HTR-8/SVneo (cell line): ENCODE measurements at regions not wholly inside any gene's neighbourhood (a gene's known extent, or its start where the extent isn't known, plus 50 kb on each side); places are given as distances from the start of the nearest gene placed in this dataset.
A peak's percentile ranks its signal among the peaks of the same experiment; 100 is the strongest.
"Not testable (repeated sequence)": the region's sequence is repeated elsewhere in the genome, so short reads cannot be mapped to it uniquely, and the experiment has no call there.

Experiments
- DNase-seq: peaks from one replicate; pipeline ENCODE4 v3.0.0; 2011; ENCODE audit warnings: low spot score, mixed read lengths; ENCODE audit not compliant: insufficient read length
- FAIRE-seq: peaks from 2 replicates; lab custom pipeline; 2011; peaks lifted over from hg19 to GRCh38; lab: Jason Lieb, UNC

DNA sequence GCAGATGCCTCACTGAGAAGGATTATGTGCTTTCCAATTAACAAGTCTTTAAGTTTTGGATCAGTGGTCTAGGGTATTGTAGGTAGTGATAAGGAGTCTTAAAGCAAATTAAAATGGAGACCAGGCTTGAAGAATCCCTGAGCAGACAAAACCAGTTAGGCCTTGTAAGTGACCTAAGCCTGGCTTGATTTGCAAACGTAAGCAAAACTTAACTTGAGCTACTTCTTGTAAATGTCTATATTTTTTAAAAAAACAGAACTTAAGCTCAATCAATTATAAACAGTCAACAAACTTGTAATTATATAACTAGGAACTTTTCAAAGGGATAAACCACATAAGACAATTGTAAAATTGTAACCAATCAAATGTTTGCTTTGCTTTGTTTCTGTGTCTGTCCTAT is 72.7 kb upstream of the NALF2 start:
- FAIRE-seq (no peak), DNase-seq (no peak)

DNA sequence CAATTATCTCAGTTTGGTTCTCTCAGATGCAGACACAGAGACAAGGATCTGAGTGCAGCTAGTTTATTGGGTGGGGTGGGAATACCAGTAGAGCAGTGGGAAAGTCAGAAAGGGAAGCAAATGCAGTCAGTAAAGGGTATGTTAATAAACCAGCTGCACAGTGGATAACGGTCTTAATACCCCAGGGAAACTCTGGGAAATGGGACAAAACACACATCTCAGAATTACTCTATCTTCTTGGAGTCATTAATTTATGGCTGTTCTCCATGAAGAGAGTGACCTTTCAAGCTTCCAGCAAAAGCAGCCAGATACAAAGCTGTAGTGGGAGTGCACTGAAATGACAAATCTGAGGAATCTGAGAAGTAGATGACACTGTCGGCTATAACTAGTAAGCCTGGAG is 73.3 kb upstream of the NALF2 start:
- DNase-seq = no peak
- no peak for FAIRE-seq

DNA sequence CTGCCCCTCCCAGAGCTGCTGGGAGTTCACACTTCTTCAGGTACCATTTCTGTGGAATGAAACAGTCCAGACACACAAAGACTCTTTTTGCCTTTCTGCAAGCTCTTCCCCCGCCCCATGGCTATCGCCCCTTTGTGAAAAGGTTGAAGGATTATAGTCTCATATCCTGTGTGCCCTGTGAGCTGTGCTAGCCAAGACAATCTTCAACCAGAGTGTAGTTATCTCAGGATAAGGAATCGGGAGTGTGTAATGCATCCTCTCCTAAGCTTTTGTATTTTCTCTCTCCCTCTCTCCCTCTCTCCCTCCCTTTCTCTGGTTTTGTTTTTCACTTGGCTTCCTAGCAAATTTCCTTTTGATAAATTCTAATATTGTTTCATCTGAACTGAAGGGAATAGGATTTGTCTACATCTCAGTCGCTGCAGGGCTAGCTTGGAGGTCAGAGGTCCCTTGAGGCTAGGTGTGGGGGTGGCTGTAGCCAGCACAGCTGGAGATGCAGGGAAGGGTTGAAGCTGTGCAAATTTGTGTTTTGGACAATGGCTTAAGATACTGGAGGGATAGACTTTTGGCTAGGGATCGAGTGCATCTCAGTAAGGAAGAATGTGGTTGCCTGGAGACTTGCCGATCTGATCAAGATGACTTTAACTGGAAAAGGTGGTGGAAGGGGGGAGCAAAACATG is 74.6 kb upstream of the NALF2 start:
- no peak for FAIRE-seq

DNA sequence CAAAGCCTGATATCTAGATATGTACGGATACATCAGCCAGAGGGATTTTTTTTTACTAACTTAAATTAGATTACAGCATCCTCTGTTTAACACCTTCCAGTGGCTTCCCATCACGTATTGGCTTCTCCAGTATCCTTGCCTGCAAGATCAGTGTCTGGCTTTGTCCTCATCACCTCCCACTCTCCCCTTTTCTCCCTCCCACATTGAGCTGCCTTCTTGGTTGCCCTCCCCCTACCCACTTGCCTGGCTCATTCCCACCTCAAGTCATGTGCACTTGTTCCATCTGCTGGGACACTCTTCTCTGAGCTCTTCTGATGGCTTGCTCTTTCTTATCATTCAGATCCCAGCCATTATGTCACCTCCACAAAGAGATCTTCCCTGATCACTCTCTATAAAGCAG is 75.9 kb upstream of the NALF2 start:
- no peak for DNase-seq
- FAIRE-seq = no peak

More for the DNA sequence above, 74.6 kb upstream of the NALF2 start:
- DNase-seq = no peak

DNA sequence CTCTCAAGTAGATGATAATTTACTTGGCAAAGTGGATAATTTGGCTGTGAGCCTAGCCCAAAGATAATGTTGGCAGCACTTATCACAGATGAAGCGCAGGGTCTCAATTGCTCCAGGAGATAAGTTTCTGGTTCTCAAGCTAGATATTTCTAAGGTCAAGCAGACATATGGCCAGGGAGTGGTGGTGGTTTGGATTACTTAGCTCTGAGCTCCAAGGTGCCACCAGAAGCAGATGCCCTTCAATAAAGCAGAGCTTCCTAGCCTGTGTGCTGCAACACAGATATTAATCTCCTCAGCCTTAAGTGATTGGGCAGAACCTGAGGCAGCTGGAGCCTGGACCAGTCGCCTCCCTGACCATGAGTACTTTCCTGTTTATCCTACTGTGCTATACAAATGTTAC is 79.2 kb upstream of the NALF2 start:
- FAIRE-seq = no peak
- DNase-seq = no peak

DNA sequence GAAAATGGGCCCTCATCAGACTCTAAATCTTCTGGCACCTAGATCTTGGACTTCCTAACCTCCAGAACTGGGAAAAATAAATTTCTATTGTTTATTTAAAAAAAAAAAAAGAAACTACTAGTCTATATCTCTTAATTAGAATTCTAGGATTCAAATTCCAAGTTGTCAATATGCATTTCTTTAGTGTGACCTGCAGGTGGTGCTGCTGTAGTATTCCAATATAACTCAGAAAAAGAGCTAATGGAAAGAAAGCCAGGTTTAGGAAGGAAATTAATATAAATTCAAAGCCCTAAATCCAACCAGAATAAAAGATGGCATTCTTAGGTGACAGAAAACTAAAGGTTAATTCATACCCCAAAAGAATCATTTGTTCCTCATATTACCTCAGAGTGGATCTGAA is 80.0 kb upstream of the NALF2 start:
- FAIRE-seq (no peak), DNase-seq (no peak)

DNA sequence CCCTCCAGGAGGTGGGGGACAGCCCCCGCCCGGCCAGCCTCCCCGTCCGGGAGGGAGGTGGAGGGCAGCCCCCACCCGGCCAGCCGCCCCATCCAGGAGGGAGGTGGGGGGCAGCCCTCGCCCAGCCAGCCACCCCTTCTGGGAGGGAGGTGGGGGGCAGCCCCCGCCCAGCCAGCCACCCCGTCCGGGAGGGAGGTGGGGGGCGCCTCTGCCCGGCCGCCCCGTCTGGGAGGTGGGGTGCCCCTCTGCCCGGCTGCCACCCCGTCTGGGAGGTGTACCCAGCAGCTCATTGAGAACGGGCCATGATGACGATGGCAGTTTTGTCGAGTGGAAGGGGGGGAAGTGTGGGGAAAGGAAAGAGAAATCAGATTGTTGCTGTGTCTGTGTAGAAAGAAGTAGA is 81.9 kb upstream of the NALF2 start:
- FAIRE-seq, DNase-seq: not testable (repeated sequence)

DNA sequence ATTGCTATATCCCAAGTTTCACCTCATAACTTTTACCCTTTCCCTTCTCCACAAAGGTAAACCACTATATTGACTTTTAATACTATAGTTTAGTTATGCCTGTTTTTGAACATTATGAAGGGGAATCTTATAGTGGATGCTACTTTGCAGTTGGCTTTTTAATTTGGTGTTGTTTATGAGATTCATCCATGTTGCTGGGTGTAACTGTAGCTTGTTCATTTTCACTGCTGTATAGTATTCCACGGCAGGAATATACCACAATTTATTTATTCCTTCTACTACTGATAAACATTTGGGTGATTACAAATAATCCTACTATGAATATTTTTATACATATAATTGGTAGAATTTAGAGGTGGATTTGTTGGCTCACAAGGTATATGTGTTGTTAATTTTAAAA is 88.4 kb upstream of the NALF2 start:
- no peak for DNase-seq
- no peak for FAIRE-seq

DNA sequence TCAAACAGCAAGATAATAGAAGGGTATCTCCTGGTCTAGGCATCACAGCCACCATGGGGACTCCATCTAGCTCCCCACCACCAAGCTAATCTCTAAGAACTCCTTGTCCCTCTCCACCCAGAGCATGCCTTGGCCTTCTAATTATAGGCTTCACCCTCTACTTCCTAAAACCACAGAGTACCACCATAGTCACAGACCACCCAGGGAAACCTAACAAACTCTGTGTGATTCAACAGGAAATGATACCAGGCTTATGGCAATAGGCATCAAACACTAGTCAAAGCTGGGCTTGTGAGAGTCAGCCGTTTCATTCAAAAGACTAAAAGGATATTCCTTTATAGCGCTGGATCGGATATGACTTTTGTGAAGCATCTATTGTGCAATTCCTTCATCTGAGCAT is 91.5 kb upstream of the NALF2 start:
- no peak for DNase-seq
- FAIRE-seq = no peak

DNA sequence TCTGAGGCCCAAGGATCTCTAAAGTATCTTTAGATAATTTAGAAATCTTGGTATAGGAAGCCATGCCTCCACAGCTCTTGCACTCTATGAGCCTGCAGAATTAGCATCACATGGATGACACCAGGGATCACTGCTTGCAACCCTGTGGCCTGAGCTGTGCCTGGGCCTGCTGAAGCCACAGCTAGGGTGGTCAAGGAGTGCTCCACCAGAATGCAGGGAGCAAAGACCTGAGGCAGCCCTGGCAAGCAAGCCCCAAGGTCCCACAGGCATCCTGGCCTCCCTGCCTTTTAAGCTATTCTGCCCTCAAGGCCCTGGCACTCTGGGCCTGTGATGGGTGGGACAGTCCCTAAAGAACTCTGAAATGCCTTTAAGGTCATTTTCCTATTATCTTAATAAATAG is 105.2 kb upstream of the NALF2 start:
- no peak for DNase-seq
- no peak for FAIRE-seq

DNA sequence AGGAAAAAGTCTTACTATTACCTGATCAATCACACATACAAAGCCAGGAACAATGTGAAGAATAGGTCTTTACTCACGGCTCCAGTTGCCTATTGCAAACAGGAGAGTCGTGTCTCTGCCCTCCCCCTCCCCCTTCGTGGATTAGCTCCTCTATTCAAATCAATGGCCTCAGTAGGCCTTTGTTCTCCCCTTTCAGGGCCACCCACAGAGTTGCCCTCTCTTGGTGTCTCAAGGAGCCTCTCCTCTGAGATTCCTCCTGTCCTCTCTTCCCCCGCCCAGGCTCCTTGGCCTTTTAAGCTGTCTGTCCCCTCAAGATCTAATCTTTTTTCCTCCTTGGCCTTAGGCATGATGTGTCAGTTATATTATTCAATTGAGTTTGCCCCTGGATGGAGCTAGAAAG is 107.2 kb upstream of the NALF2 start:
- no peak for DNase-seq
- no peak for FAIRE-seq

DNA sequence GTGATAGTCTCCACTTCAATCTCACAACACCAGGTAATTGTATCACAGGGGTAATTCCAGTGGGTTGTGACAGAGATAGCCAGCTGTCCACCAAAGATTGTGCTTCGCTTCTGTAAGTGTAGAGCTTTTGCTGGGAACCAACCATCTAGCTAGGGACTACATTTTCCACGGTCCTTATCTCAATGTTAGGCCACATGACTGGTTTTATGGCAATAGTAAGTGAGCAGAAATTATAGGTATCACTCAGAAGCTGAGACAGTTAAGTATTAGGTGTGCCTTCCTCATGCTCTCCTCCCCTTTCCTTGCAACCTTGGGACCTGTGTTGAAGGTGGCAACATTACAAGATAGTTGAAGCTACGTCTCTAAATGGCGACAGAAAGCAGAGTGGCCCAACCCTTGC is 108.8 kb upstream of the NALF2 start:
- no peak for DNase-seq
- no peak for FAIRE-seq

DNA sequence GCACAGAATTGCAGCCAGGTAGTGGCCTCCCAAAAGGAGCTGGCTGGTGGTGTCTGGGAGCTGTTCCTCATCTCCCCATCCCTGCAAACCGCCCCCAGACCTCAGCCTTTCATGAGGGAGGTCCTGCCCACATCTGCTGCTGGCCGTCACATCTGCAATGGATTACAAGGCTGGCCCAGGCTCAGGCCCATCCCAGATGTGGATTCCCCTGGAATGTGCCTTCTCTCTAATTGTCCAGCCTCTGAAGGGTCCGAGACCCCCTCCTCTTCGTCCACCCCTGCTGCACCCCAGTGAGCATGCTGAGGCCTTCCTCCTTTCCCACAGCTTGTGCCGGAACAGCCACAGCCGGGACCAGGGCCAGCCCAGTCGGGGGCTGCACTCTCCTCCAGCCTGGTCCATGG is 115.0 kb upstream of the NALF2 start:
- FAIRE-seq (no peak), DNase-seq (no peak)

DNA sequence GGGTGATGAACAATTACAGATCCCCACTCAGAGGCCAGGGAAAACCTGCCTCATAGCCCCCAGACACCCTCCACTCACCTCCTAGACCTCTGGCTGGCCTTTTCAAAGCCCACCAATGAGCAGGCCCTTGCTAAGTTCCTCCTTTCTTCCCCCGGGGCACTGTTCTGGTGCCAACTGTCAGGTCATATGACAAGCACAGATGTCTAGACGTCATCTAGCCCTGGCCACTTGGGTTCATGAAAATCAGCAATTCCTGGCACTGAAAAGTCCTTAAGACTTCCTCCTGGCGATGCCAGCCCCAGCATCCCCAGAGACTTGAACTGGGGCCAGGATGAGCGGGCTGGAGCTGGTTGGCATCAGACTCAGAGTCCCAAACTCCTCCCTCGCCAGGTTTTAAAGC is 115.6 kb upstream of the NALF2 start:
- FAIRE-seq (no peak), DNase-seq (no peak)

DNA sequence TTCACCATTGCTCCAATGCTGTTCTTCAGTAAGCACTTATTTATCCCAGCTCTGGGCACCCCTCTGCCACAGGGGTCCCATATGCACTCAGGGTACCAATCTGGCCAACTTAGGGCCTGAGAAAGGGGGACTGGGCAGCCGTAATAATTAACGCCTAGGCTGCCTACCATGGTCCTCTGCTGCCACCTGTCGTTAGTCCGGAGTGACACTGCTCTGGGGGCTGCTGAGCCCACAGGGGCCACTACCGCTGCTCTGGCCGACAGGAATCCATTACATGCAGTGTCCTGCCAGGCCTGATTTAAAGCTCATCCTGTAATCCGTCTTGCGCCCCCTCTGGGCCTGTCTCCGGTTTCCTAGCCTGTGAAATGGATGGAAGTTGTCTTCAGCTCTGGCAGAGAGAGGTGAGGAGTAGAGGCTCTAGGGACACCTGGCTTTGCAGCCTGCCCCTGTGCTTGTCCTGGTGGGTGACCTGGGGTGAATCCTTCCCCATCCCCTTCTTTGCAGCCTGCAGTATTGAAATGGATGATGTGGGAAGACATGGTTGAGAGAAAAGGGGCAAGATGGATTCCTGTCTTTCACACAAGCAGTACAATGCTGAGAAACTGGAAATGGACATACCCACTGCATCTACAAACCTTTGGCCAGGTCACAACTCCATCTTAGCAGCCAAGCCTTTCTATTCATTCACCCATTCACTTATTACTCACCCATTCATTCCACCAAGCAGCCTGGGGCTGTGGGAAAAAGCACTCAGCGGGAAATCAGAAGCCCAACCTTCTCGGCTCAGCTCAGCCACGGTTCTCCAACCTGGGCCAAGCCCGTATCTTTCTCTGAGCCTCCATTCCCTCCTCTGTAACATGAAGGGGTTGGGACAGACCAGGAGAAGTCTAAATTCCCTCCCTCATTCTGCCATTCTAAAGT is 116.3 kb upstream of the NALF2 start:
- no peak for FAIRE-seq
- peak; percentile 26 for DNase-seq

DNA sequence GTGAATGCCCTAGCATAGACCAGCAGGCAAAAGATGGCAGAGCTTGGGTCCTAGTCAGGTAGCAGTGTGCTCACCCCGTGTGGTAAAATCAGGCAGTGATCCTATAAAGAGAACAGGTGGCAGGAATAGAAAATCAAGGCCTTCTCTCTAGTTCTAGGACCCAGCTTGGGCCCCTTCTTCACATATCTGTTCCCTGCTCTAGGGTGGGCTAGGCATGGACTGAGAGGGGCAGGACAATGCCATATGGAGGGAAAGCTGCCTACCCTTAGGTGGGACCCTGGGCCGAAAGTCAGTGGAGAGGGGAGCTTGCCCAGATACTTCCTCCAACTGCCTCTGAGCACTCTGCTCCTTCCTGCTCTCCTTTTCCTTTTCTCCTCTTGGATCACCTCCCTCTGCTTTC is 117.4 kb upstream of the NALF2 start:
- FAIRE-seq = no peak
- DNase-seq = no peak

DNA sequence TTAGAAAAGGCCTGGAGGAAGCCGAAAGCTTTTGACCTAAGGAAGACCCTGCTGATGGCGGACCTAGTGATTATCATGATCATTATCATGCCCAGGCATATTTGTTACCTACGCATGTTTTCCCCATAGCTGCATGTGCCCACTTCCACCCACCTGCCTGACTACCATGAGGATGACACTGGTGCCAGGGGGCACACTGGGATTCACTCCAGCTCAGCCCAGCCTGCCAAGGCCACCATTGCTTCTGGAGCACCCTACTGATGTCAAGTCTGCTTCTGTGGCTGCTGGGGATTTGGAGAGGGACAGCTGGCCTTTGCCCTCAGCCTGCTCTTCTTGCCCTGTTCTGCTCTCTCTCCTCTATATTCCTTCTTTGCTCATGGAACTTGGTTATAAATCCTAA is 124.7 kb upstream of the NALF2 start:
- no peak for DNase-seq
- no peak for FAIRE-seq

DNA sequence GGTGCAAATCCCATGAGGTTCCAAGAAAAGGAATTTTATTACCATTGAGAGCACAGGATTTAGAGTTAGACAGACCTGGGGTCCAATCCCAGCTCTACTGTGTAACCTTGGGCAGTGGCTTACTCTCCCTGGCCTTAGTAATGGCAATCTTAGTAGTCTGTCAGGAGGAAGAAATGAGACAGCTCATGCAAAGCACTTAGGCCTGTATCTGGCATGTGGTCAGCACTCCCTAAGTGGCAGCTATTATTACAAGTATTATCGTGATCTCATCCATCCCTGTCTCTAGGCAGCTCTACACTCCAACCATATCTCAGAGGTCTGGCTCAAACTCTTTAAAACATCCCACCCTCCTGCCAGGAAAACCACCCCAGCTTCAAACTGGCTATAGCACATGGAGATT is 129.6 kb upstream of the NALF2 start:
- no peak for FAIRE-seq
- no peak for DNase-seq

DNA sequence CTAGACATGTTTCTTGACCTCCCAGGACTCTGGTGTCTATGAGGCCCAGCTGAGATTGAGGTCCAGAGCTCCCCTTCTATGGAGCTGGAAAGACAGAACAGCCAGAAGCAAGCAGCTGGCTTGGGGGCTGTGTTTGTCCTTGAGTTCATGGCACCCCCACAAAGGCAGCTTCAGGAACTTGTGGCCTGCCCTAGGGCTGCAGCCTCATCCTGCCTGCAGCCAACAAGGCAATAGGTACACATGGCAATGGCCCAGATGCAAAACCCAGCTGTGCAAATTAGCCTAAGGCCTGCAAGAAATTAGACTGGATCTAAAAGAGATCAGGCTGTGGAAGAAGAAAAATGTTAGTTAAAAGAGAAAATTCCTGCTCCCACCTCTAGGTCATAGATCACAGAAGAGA is 131.7 kb upstream of the NALF2 start:
- DNase-seq = no peak
- FAIRE-seq = no peak

DNA sequence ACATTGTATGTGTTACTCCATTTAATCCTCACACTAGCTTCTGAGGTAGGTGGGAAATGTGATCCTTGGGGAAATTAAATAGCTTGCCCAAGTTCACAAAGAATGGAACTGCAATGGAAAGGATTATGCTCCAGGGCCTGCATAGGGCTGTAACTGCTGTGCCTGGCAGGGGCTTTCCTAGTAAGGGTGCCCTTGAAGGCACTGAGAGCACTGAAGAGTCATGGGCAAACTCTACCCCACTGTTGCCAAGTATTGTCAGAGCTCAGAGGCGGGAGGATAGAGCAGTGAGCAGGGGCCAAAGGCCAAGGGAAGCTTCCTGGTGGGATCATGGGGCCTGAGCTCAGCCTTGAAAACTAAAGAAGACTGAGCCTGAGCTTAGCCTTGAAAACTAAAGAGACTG is 133.0 kb upstream of the NALF2 start:
- FAIRE-seq (no peak), DNase-seq (no peak)

DNA sequence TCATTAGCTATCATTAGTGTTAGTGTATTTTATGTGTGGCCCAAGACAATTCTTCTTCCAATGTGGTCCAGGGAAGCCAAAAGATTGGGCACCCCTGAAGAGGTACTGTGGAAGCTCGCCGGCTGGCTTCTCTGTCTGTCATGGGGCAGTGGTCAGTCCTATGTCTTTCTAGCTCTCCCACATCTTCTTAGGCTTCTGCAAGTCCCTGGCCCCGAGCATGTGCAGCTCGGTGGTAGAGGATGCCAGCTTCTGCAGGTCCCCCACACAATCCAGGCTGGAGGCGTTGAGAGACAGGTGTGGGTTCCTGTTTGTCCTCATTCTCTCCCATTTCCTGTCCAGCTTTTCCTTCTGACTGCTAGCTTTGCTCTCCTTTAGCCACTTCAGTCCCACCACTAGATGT is 134.1 kb upstream of the NALF2 start:
- DNase-seq (no peak), FAIRE-seq (no peak)

DNA sequence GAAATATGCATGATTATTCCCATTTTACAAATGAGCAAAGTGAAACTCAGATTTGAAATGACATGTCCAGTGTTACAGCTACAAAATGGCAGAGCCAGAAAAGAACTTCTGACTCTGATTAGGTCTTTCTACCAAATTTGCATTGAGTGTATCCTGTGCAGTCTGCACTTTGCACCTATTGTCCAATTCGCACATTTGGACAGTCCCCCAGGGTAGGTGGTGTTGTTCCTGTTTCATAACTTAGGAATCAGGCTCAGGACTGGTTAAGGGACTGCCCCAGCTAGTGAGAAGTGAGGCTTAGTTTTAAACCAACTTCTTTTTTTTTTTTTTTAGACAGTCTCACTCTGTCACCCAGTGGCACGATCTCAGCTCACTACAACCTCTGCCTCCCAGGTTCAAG is 137.9 kb upstream of the NALF2 start:
- FAIRE-seq (no peak), DNase-seq (no peak)
